Neural cell (in vitro differentiated cells): ENCODE measurements at regions not wholly inside any gene's neighbourhood (a gene's known extent, or its start where the extent isn't known, plus 50 kb on each side); places are given as distances from the start of the nearest gene placed in this dataset.

ENCODE experiments used
- CTCF ChIP-seq: fragments of 450-650 bp; IDR thresholded peaks from 2 replicates; pipeline ENCODE4 v1.5.1; 2014; ENCODE audit warnings: antibody characterized with exemption, mild to moderate bottlenecking, moderate library complexity; ENCODE audit not compliant: poor library complexity, severe bottlenecking
- RAD21 ChIP-seq: fragments of 450-650 bp; conservative IDR thresholded peaks from 2 replicates; pipeline ENCODE4 v1.6.1; 2014; ENCODE audit warnings: antibody characterized with exemption, mild to moderate bottlenecking, moderate library complexity

DNA sequence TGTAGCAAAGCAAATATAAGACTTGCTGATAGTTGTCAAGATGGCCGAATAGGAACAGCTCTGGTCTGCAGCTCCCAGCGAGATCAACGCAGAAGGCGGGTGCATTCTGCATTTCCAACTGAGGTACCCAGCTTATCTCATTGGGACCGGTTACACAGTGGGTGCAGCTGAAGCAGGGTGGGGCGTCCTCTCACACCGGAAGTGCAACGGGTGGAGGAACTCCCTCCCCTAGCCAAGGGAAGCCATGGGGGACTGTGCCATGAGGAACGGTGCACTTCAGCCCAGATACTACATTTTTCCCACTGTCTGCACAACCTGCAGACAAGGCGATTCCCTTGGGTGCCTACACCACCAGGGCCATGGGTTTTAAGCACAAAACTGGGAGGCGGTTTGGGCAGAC, 382.3 kb upstream of the EMCN start:
- no peak for TF ChIP-seq CTCF
- no peak for TF ChIP-seq RAD21
